ENCODE measurements at regions not wholly inside any gene's neighbourhood (a gene's known extent, or its start where the extent isn't known, plus 50 kb on each side); places are given as distances from the start of the nearest gene placed in this dataset.

GRCh38 chr2:62309465-62310091, 113.7 kb downstream of the B3GNT2 start (continued):
- TF ChIP-seq, protein P1, sequence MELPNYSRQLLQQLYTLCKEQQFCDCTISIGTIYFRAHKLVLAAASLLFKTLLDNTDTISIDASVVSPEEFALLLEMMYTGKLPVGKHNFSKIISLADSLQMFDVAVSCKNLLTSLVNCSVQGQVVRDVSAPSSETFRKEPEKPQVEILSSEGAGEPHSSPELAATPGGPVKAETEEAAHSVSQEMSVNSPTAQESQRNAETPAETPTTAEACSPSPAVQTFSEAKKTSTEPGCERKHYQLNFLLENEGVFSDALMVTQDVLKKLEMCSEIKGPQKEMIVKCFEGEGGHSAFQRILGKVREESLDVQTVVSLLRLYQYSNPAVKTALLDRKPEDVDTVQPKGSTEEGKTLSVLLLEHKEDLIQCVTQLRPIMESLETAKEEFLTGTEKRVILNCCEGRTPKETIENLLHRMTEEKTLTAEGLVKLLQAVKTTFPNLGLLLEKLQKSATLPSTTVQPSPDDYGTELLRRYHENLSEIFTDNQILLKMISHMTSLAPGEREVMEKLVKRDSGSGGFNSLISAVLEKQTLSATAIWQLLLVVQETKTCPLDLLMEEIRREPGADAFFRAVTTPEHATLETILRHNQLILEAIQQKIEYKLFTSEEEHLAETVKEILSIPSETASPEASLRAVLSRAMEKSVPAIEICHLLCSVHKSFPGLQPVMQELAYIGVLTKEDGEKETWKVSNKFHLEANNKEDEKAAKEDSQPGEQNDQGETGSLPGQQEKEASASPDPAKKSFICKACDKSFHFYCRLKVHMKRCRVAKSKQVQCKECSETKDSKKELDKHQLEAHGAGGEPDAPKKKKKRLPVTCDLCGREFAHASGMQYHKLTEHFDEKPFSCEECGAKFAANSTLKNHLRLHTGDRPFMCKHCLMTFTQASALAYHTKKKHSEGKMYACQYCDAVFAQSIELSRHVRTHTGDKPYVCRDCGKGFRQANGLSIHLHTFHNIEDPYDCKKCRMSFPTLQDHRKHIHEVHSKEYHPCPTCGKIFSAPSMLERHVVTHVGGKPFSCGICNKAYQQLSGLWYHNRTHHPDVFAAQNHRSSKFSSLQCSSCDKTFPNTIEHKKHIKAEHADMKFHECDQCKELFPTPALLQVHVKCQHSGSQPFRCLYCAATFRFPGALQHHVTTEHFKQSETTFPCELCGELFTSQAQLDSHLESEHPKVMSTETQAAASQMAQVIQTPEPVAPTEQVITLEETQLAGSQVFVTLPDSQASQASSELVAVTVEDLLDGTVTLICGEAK (IDR thresholded peaks at IDR 0.05): peak; percentile 62
- TF ChIP-seq, protein P1 (CRISPR knock-in tag; IDR thresholded peaks at IDR 0.05): no peak
- TF ChIP-seq ZNF175 (CRISPR knock-in tag; IDR thresholded peaks at IDR 0.05; ENCODE audit: low read depth): peak; percentile 57; the same call in 1 of the 2 replicates
- TF ChIP-seq STAT5B (CRISPR knock-in tag; IDR thresholded peaks at IDR 0.05): no peak
- TF ChIP-seq L3MBTL2 (IDR thresholded peaks at IDR 0.05): peak; percentile 88
- TF ChIP-seq NR4A1 (CRISPR knock-in tag; IDR thresholded peaks at IDR 0.05): no peak
- TF ChIP-seq NR4A1 (tag; IDR thresholded peaks at IDR 0.05): 0 out of 2 replicates have a peak, but pooled peaks have one; percentile 35
- TF ChIP-seq MNT (conservative IDR thresholded peaks at IDR 0.05): peak; percentile 17 to 29; a peak in 1 of 4 replicates
- TF ChIP-seq ZNF766 (CRISPR knock-in tag; conservative IDR thresholded peaks at IDR 0.05): 0 out of 2 replicates have a peak, but pooled peaks have one; percentile 20
- TF ChIP-seq ZBTB1 (CRISPR knock-in tag; IDR thresholded peaks at IDR 0.05; ENCODE audit: borderline replicate concordance, low read depth): no peak
- TF ChIP-seq USF1 (CRISPR knock-in tag; IDR thresholded peaks at IDR 0.05): peak; percentile 19; the same call in 1 of the 2 replicates
- no peak for TF ChIP-seq LARP7 (IDR thresholded peaks at IDR 0.05)
- no peak for TF ChIP-seq POLR3G (IDR thresholded peaks at IDR 0.05; ENCODE audit: extremely low read depth, insufficient read length, insufficient replicate concordance)
- no peak for TF ChIP-seq FOS (IDR thresholded peaks at IDR 0.05; ENCODE audit: extremely low read depth, insufficient read length)
- no peak for TF ChIP-seq CREB3L1 (IDR thresholded peaks at IDR 0.05; ENCODE audit: borderline replicate concordance, low read depth)
